Endothelial cell of umbilical vein (primary cell): ENCODE measurements at regions not wholly inside any gene's neighbourhood (a gene's known extent, or its start where the extent isn't known, plus 50 kb on each side); places are given as distances from the start of the nearest gene placed in this dataset.

Experiments
- MAX ChIP-seq: IDR thresholded peaks from 2 replicates; pipeline ENCODE4 v1.6.1; 2011; ENCODE audit not compliant: insufficient read depth, insufficient read length
- MYC ChIP-seq: IDR thresholded peaks from one replicate; pipeline ENCODE4 v1.6.1; 2011; ENCODE audit warnings: mild to moderate bottlenecking, low read depth, low read length

GRCh38 chr16:17023606-17024005, 447.2 kb downstream of the XYLT1 start:
- no peak for TF ChIP-seq MAX
- TF ChIP-seq MYC, result no peak
